ENCODE measurements at regions not wholly inside any gene's neighbourhood (a gene's known extent, or its start where the extent isn't known, plus 50 kb on each side); places are given as distances from the start of the nearest gene placed in this dataset.

DNA sequence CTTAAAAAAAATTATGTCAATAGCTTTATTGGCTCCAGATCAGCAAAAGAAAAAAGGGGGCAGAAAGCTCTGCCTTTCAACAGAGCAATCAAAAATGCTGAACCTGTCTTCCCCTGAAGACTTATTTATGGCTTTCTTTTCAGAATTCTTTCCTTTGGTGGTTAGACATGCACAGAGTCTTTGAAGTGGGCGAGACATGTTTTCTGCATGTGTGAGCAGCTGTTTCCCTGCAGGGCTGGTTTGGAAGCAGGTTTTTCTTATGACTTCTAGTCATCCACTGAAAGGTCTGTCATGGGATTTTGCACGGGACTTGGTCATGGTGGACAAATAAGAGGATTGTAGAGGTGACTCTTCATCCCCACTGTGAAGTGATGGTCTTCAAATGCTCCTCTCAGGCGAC is 160.3 kb downstream of the VAPA start:
- Histone ChIP-seq H3K4me1 (ENCODE audit: insufficient read depth, low read length) (0 out of 2 replicates have a peak, but pooled peaks cover 6% of the 10 kb centered on the region), H3K27ac (ENCODE audit: low read length) (no peak overlapping the region), H3K9ac (ENCODE audit: low read depth, low read length) (no peak overlapping the region), H3K27me3 (ENCODE audit: insufficient read depth, low read length) (no peaks in the 10 kb centered on the region), H3K36me3 (ENCODE audit: insufficient read depth, low read depth, low read length) (no peaks in the 10 kb centered on the region), H3K4me3 (ENCODE audit: low read length) (no peak overlapping the region), H3K9me3 (ENCODE audit: insufficient read depth, low read depth, low read length) (no peaks in the 10 kb centered on the region)

DNA sequence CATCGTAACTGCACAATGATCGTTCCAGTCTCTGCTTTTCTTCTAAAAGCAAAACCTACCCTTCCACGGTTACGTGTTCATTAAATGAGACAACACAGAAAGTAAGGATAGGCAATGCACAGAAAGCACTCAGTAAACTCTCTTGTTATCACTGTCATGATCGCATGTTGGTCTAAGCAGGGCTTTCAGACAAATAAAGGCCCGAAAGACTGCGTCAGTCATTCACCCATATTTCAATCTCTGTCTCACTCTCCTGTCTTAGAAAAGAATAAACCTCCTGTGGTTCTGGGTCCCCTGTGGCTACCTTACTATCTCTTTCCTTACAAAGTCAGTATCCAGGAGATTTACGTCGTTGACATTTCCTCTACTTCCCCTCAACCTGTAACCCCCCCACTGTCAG is 160.9 kb downstream of the VAPA start:
- Histone ChIP-seq H3K36me3 (ENCODE audit: insufficient read depth, low read depth, low read length) (no peaks in the 10 kb centered on the region), H3K27ac (ENCODE audit: low read length) (no peak overlapping the region), H3K9me3 (ENCODE audit: insufficient read depth, low read depth, low read length) (no peaks in the 10 kb centered on the region), H3K9ac (ENCODE audit: low read depth, low read length) (no peak overlapping the region), H3K27me3 (ENCODE audit: insufficient read depth, low read length) (no peaks in the 10 kb centered on the region), H3K4me3 (ENCODE audit: low read length) (no peak overlapping the region), H3K4me1 (ENCODE audit: insufficient read depth, low read length) (0 out of 2 replicates have a peak, but pooled peaks cover 6% of the 10 kb centered on the region)

GRCh38 chr18:10076502-10077030 is 162.8 kb downstream of the VAPA start:
- no peak overlapping the region for H3K27ac ChIP-seq (ENCODE audit: low read length)
- H3K36me3 ChIP-seq (ENCODE audit: insufficient read depth, low read depth, low read length), result no peaks in the 10 kb centered on the region
- no peak overlapping the region for H3K4me3 ChIP-seq (ENCODE audit: low read length)
- H3K27me3 ChIP-seq (ENCODE audit: insufficient read depth, low read length), result no peaks in the 10 kb centered on the region
- H3K9ac ChIP-seq (ENCODE audit: low read depth, low read length), result no peak overlapping the region
- no peaks in the 10 kb centered on the region for H3K4me1 ChIP-seq (ENCODE audit: insufficient read depth, low read length)
- no peaks in the 10 kb centered on the region for H3K9me3 ChIP-seq (ENCODE audit: insufficient read depth, low read depth, low read length)

DNA sequence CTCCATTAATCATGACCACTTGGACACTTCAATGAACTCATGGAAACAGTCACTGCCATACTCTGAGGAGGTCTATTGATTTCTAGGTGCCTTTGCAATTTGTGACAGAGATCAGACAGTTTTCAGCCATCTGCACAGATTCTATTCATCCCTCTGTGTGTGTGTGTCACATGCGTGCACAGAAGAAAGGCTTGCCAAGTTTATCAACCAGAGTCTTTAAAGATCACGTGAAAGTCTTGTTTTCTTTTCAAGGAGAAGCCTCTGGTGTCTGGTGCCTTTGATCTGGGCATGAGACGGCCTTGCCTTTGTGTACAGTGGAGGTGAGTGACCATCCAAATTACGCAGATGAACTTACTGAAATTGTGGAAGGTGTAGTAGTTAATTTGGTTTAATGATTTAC is 164.2 kb downstream of the VAPA start:
- Histone ChIP-seq H3K4me3 (ENCODE audit: low read length) (no peak overlapping the region), H3K9ac (ENCODE audit: low read depth, low read length) (no peak overlapping the region), H3K36me3 (ENCODE audit: insufficient read depth, low read depth, low read length) (no peaks in the 10 kb centered on the region), H3K27ac (ENCODE audit: low read length) (no peak overlapping the region), H3K27me3 (ENCODE audit: insufficient read depth, low read length) (no peaks in the 10 kb centered on the region), H3K9me3 (ENCODE audit: insufficient read depth, low read depth, low read length) (peaks cover 7% of the 10 kb centered on the region; the same call in 1 of the 2 replicates), H3K4me1 (ENCODE audit: insufficient read depth, low read length) (no peaks in the 10 kb centered on the region)

DNA sequence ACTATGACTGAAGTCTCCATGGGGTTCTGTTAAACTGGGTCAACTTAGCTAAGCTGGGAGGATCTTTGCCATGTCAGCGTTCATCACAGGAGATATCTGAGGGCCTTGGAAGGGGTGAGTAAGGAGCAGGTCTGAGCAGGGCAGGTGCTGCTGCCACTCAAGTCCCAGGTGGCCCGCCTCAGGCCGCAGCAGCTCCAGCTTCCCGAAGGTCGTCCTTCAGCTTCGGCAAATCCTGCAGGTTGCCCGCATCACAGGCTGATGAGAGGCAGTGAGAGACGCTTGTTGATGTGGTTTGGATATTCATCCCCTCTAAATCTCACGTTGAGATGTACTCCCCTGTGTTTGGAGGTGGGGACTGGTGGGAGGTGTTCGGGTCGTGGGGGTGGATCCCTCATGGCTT is 166.6 kb downstream of the VAPA start:
- Histone ChIP-seq H3K4me3 (ENCODE audit: low read length) (no peak overlapping the region), H3K36me3 (ENCODE audit: insufficient read depth, low read depth, low read length) (no peaks in the 10 kb centered on the region), H3K9me3 (ENCODE audit: insufficient read depth, low read depth, low read length) (peaks cover 17% of the 10 kb centered on the region), H3K4me1 (ENCODE audit: insufficient read depth, low read length) (no peaks in the 10 kb centered on the region), H3K9ac (ENCODE audit: low read depth, low read length) (no peak overlapping the region), H3K27me3 (ENCODE audit: insufficient read depth, low read length) (no peaks in the 10 kb centered on the region), H3K27ac (ENCODE audit: low read length) (no peak overlapping the region)

- H3K9me3 ChIP-seq (ENCODE audit: insufficient read depth, low read depth, low read length), result peaks cover 17% of the 10 kb centered on the region
- no peaks in the 10 kb centered on the region for H3K36me3 ChIP-seq (ENCODE audit: insufficient read depth, low read depth, low read length)
- H3K9ac ChIP-seq (ENCODE audit: low read depth, low read length), result no peak overlapping the region
- H3K4me3 ChIP-seq (ENCODE audit: low read length), result no peak overlapping the region
- H3K27me3 ChIP-seq (ENCODE audit: insufficient read depth, low read length), result no peaks in the 10 kb centered on the region
- H3K4me1 ChIP-seq (ENCODE audit: insufficient read depth, low read length), result no peaks in the 10 kb centered on the region
- no peak overlapping the region for H3K27ac ChIP-seq (ENCODE audit: low read length)
Observed at GRCh38 chr18:10081492-10081891, 167.7 kb downstream of the VAPA start.

GRCh38 chr18:10085416-10085815 is 171.6 kb downstream of the VAPA start:
- Histone ChIP-seq H3K4me1 (ENCODE audit: insufficient read depth, low read length) (no peaks in the 10 kb centered on the region; the same call in 1 of the 2 replicates), H3K27ac (ENCODE audit: low read length) (no peak overlapping the region), H3K9ac (ENCODE audit: low read depth, low read length) (no peak overlapping the region), H3K9me3 (ENCODE audit: insufficient read depth, low read depth, low read length) (peaks cover 17% of the 10 kb centered on the region), H3K27me3 (ENCODE audit: insufficient read depth, low read length) (no peaks in the 10 kb centered on the region), H3K4me3 (ENCODE audit: low read length) (no peak overlapping the region), H3K36me3 (ENCODE audit: insufficient read depth, low read depth, low read length) (no peaks in the 10 kb centered on the region)

- Histone ChIP-seq H3K36me3 (ENCODE audit: insufficient read depth, low read depth, low read length) (no peaks in the 10 kb centered on the region), H3K27me3 (ENCODE audit: insufficient read depth, low read length) (no peaks in the 10 kb centered on the region), H3K27ac (ENCODE audit: low read length) (no peak overlapping the region), H3K4me3 (ENCODE audit: low read length) (no peak overlapping the region), H3K9me3 (ENCODE audit: insufficient read depth, low read depth, low read length) (peaks cover 17% of the 10 kb centered on the region), H3K4me1 (ENCODE audit: insufficient read depth, low read length) (peaks cover 4% of the 10 kb centered on the region; the same call in 1 of the 2 replicates), H3K9ac (ENCODE audit: low read depth, low read length) (no peak overlapping the region)
Observed at GRCh38 chr18:10085876-10086275, 172.1 kb downstream of the VAPA start.

- no peak overlapping the region for H3K27ac ChIP-seq (ENCODE audit: low read length)
- H3K36me3 ChIP-seq (ENCODE audit: insufficient read depth, low read depth, low read length), result no peaks in the 10 kb centered on the region
- H3K27me3 ChIP-seq (ENCODE audit: insufficient read depth, low read length), result no peaks in the 10 kb centered on the region
- peaks cover 17% of the 10 kb centered on the region for H3K9me3 ChIP-seq (ENCODE audit: insufficient read depth, low read depth, low read length)
- no peak overlapping the region for H3K4me3 ChIP-seq (ENCODE audit: low read length)
- no peak overlapping the region for H3K9ac ChIP-seq (ENCODE audit: low read depth, low read length)
- H3K4me1 ChIP-seq (ENCODE audit: insufficient read depth, low read length), result peaks cover 7% of the 10 kb centered on the region; the same call in 1 of the 2 replicates
Observed at GRCh38 chr18:10086458-10087210, 172.8 kb downstream of the VAPA start.

DNA sequence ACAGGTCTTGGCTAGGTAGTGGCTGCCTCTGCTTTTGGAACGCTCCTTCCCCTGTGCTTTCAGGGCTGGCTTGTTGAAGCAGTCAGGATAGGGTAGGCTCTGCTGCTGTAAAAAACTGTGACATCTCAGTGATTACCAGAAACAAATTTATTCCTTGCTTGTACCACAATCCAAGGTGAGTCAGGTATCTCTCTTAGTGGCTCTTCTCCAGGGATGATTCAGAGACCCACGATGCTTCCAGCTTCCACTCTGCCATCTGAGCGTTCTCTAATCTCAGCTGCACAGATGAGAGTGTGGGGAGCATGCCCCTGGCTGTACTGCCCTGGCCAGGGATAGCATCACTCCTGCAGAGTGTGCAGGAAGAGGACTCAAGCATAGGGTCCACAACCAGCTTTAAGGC is 174.9 kb downstream of the VAPA start:
- H3K4me3 ChIP-seq (ENCODE audit: low read length), result no peak overlapping the region
- no peak overlapping the region for H3K27ac ChIP-seq (ENCODE audit: low read length)
- H3K36me3 ChIP-seq (ENCODE audit: insufficient read depth, low read depth, low read length), result no peaks in the 10 kb centered on the region
- peaks cover 3% of the 10 kb centered on the region; the same call in 1 of the 2 replicates for H3K9me3 ChIP-seq (ENCODE audit: insufficient read depth, low read depth, low read length)
- H3K27me3 ChIP-seq (ENCODE audit: insufficient read depth, low read length), result no peaks in the 10 kb centered on the region
- H3K4me1 ChIP-seq (ENCODE audit: insufficient read depth, low read length), result peaks cover 10% of the 10 kb centered on the region; the same call in 1 of the 2 replicates
- H3K9ac ChIP-seq (ENCODE audit: low read depth, low read length), result no peak overlapping the region

DNA sequence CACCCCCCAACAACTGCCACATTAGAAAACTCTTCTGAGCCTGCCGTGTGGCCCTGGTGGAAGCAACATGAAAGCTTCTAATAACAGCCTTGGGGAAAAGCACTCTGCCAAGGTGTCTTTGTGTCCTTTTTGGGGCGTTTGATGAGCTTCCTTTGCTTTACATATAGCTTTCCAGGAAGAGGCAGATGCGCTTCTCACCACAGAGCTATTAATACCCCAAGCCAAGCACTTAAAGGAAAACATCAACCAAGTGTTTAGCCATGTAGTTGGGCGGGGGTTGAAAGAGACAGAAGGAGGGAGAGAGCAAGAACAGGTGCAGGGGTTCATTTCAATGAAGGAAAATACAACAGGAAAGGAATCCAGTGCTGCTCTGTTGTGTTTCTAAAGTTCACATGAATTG is 176.1 kb downstream of the VAPA start:
- Histone ChIP-seq H3K9me3 (ENCODE audit: insufficient read depth, low read depth, low read length) (no peaks in the 10 kb centered on the region), H3K9ac (ENCODE audit: low read depth, low read length) (no peak overlapping the region), H3K27ac (ENCODE audit: low read length) (no peak overlapping the region), H3K4me1 (ENCODE audit: insufficient read depth, low read length) (peaks cover 10% of the 10 kb centered on the region; the same call in 1 of the 2 replicates), H3K4me3 (ENCODE audit: low read length) (no peak overlapping the region), H3K27me3 (ENCODE audit: insufficient read depth, low read length) (no peaks in the 10 kb centered on the region), H3K36me3 (ENCODE audit: insufficient read depth, low read depth, low read length) (no peaks in the 10 kb centered on the region)

- Histone ChIP-seq H3K36me3 (ENCODE audit: insufficient read depth, low read depth, low read length) (no peaks in the 10 kb centered on the region), H3K27me3 (ENCODE audit: insufficient read depth, low read length) (no peaks in the 10 kb centered on the region), H3K4me1 (ENCODE audit: insufficient read depth, low read length) (peaks cover 10% of the 10 kb centered on the region; the same call in 1 of the 2 replicates), H3K27ac (ENCODE audit: low read length) (no peak overlapping the region), H3K9ac (ENCODE audit: low read depth, low read length) (no peak overlapping the region), H3K4me3 (ENCODE audit: low read length) (no peak overlapping the region), H3K9me3 (ENCODE audit: insufficient read depth, low read depth, low read length) (no peaks in the 10 kb centered on the region)
Observed at GRCh38 chr18:10090668-10091067, 176.9 kb downstream of the VAPA start.

Measured in iPS-20b (cell line).